Erythroblast (primary cell): ENCODE measurements at regions not wholly inside any gene's neighbourhood (a gene's known extent, or its start where the extent isn't known, plus 50 kb on each side); places are given as distances from the start of the nearest gene placed in this dataset.
"Not testable (repeated sequence)": the region's sequence is repeated elsewhere in the genome, so short reads cannot be mapped to it uniquely, and the experiment has no call there.

Experiments used
- GATA1 ChIP-seq: IDR thresholded peaks from 2 replicates; pipeline ENCODE4 v1.6.1; 2011; ENCODE audit warnings: low read depth, mild to moderate bottlenecking, control low read depth, low read length, moderate library complexity
- POLR2A ChIP-seq: IDR thresholded peaks from 2 replicates; pipeline ENCODE4 v1.6.1; 2011; ENCODE audit warnings: mild to moderate bottlenecking, low read length

DNA sequence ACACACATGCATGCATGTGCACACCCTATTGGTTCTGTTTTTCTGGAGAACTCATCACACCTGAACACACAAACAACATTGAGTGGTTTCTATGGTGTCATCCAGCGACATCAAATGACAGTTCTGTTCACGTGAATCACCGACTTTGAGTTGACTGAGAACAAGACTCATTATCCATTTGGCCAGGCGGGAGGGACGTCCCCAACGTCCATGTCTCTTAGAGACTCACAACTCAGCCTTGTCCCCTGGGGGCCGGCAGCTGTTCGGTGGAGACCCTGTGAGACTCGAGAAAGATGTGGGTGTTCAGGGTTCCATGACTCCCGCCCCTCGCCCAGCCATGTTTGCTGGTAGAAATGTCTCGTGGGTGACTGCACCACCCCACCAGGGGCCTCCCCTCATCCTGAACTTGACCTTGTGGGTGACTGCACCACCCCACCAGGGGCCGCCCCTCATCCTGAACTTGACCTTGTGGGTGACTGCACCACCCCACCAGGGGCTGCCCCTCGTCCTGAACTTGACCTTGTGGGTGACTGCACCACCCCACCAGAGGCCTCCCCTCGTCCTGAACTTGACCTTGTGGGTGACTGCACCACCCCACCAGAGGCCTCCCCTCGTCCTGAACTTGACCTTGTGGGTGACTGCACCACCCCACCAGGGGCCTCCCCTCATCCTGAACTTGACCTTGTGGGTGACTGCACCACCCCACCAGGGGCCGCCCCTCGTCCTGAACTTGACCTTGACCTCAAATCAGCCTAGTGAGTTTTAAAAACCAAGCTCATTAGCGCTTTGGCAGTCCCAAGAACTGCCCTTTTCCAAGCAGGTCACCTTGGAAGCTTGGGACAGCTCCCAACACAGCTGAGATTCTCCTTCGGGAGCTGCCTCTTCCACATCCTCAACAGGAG lies 163.8 kb downstream of the SHANK2 start:
- not testable (repeated sequence) for TF ChIP-seq POLR2A, GATA1
